GM21619 (cell line): ENCODE measurements at regions not wholly inside any gene's neighbourhood (a gene's known extent, or its start where the extent isn't known, plus 50 kb on each side); places are given as distances from the start of the nearest gene placed in this dataset.

Source experiments
- ATAC-seq: cut with Tn5 transposase; IDR thresholded peaks from one replicate; pipeline ENCODE4 v1.9.1; 2021; ENCODE audit not compliant: unreplicated experiment

GRCh38 chr12:23433121-23433520, 516.3 kb downstream of the SOX5 start:
- ATAC-seq = no peak

GRCh38 chr12:23434154-23434553, 515.3 kb downstream of the SOX5 start:
- no peak for ATAC-seq

- ATAC-seq = no peak
These were observed 502.7 kb downstream of the SOX5 start for GRCh38 chr12:23446746-23447145.

GRCh38 chr12:23450810-23451209, 498.7 kb downstream of the SOX5 start:
- ATAC-seq = no peak

- ATAC-seq = no peak
These were observed 494.2 kb downstream of the SOX5 start for GRCh38 chr12:23455283-23455682.

GRCh38 chr12:23458640-23459039, 490.8 kb downstream of the SOX5 start:
- ATAC-seq = no peak

- ATAC-seq = no peak
These were observed 486.9 kb downstream of the SOX5 start for GRCh38 chr12:23462546-23462945.

GRCh38 chr12:23463172-23463571, 486.3 kb downstream of the SOX5 start:
- no peak for ATAC-seq

- no peak for ATAC-seq
These were observed 485.1 kb downstream of the SOX5 start for GRCh38 chr12:23464241-23464812.

GRCh38 chr12:23472329-23472971, 477.0 kb downstream of the SOX5 start:
- no peak for ATAC-seq

GRCh38 chr12:23473071-23473470, 476.4 kb downstream of the SOX5 start:
- ATAC-seq = no peak

GRCh38 chr12:23474438-23474976, 475.0 kb downstream of the SOX5 start:
- ATAC-seq = no peak
